ENCODE measurements at regions not wholly inside any gene's neighbourhood (a gene's known extent, or its start where the extent isn't known, plus 50 kb on each side); places are given as distances from the start of the nearest gene placed in this dataset.

GRCh38 chr12:93200291-93200917, 177.3 kb upstream of the NUDT4 start:
- Mint-ChIP-seq H3K27me3 (no peaks in the 10 kb centered on the region), H3K36me3 (ENCODE audit: insufficient read depth) (no peaks in the 10 kb centered on the region), H3K27ac (no peak overlapping the region), H3K9me3 (ENCODE audit: low read depth) (no peaks in the 10 kb centered on the region), H3K4me1 (ENCODE audit: low read depth) (peaks cover 27% of the 10 kb centered on the region), H3K4me3 (ENCODE audit: low read depth) (no peak overlapping the region)
- TF ChIP-seq CTCF (IDR thresholded peaks at IDR 0.05; ENCODE audit: unreplicated experiment), result no peak
- DNase-seq (ENCODE audit: low spot score, unreplicated experiment), result no peak

GRCh38 chr12:93201990-93202389, 175.7 kb upstream of the NUDT4 start:
- no peak overlapping the region for H3K4me3 Mint-ChIP-seq (ENCODE audit: low read depth)
- peaks cover 26% of the 10 kb centered on the region for H3K4me1 Mint-ChIP-seq (ENCODE audit: low read depth)
- TF ChIP-seq CTCF (IDR thresholded peaks at IDR 0.05; ENCODE audit: unreplicated experiment), result no peak
- H3K27me3 Mint-ChIP-seq, result no peaks in the 10 kb centered on the region
- H3K27ac Mint-ChIP-seq, result no peak overlapping the region
- H3K36me3 Mint-ChIP-seq (ENCODE audit: insufficient read depth), result no peaks in the 10 kb centered on the region
- no peaks in the 10 kb centered on the region for H3K9me3 Mint-ChIP-seq (ENCODE audit: low read depth)
- no peak for DNase-seq (ENCODE audit: low spot score, unreplicated experiment)

- Mint-ChIP-seq H3K27me3 (no peaks in the 10 kb centered on the region), H3K9me3 (ENCODE audit: low read depth) (no peaks in the 10 kb centered on the region), H3K4me1 (ENCODE audit: low read depth) (peaks cover 20% of the 10 kb centered on the region), H3K27ac (no peak overlapping the region), H3K4me3 (ENCODE audit: low read depth) (no peak overlapping the region), H3K36me3 (ENCODE audit: insufficient read depth) (no peaks in the 10 kb centered on the region)
- TF ChIP-seq CTCF (IDR thresholded peaks at IDR 0.05; ENCODE audit: unreplicated experiment), result no peak
- DNase-seq (ENCODE audit: low spot score, unreplicated experiment), result no peak
These were observed 175.0 kb upstream of the NUDT4 start for GRCh38 chr12:93202688-93203087.

- peaks cover 18% of the 10 kb centered on the region for H3K4me1 Mint-ChIP-seq (ENCODE audit: low read depth)
- H3K27me3 Mint-ChIP-seq, result no peaks in the 10 kb centered on the region
- H3K27ac Mint-ChIP-seq, result no peak overlapping the region
- H3K4me3 Mint-ChIP-seq (ENCODE audit: low read depth), result no peak overlapping the region
- TF ChIP-seq CTCF (IDR thresholded peaks at IDR 0.05; ENCODE audit: unreplicated experiment), result no peak
- DNase-seq (ENCODE audit: low spot score, unreplicated experiment), result no peak
- H3K36me3 Mint-ChIP-seq (ENCODE audit: insufficient read depth), result no peaks in the 10 kb centered on the region
- H3K9me3 Mint-ChIP-seq (ENCODE audit: low read depth), result no peaks in the 10 kb centered on the region
These were observed 174.4 kb upstream of the NUDT4 start for GRCh38 chr12:93203361-93203760.

- peaks cover 6% of the 10 kb centered on the region for H3K9me3 Mint-ChIP-seq (ENCODE audit: low read depth)
- no peaks in the 10 kb centered on the region for H3K36me3 Mint-ChIP-seq (ENCODE audit: insufficient read depth)
- no peaks in the 10 kb centered on the region for H3K27me3 Mint-ChIP-seq
- H3K4me1 Mint-ChIP-seq (ENCODE audit: low read depth), result peaks cover 12% of the 10 kb centered on the region
- no peak for DNase-seq (ENCODE audit: low spot score, unreplicated experiment)
- H3K4me3 Mint-ChIP-seq (ENCODE audit: low read depth), result no peak overlapping the region
- no peak overlapping the region for H3K27ac Mint-ChIP-seq
- TF ChIP-seq CTCF (IDR thresholded peaks at IDR 0.05; ENCODE audit: unreplicated experiment), result no peak
These were observed 172.8 kb upstream of the NUDT4 start for GRCh38 chr12:93204896-93205295.

All from progenitor cell of endocrine pancreas (in vitro differentiated cells).